ENCODE measurements at regions not wholly inside any gene's neighbourhood (a gene's known extent, or its start where the extent isn't known, plus 50 kb on each side); places are given as distances from the start of the nearest gene placed in this dataset.

- ATAC-seq (ENCODE audit: poor library complexity): no peak
- Histone ChIP-seq H3K27me3 (ENCODE audit: control insufficient read depth in 1 of 2, insufficient read depth in 2 of 2, low read length in 2 of 2) (no peaks in the 10 kb centered on the region), H3K36me3 (ENCODE audit: insufficient read depth, low read length) (no peaks in the 10 kb centered on the region), H3K27ac (ENCODE audit: low read depth in 1 of 2, low read length in 2 of 2) (no peak overlapping the region), H3K9me3 (ENCODE audit: control insufficient read depth in 1 of 2, insufficient read depth in 1 of 2, low read length in 2 of 2) (peaks cover 0 to 3% of the 10 kb centered on the region in 2 experiments), H3K4me1 (ENCODE audit: insufficient read depth, low read length) (no peaks in the 10 kb centered on the region), H3K4me3 (ENCODE audit: low read length) (no peak overlapping the region)
- peaks cover 4% of the 10 kb centered on the region for H3K9me3 Mint-ChIP-seq
- TF ChIP-seq, protein P1, sequence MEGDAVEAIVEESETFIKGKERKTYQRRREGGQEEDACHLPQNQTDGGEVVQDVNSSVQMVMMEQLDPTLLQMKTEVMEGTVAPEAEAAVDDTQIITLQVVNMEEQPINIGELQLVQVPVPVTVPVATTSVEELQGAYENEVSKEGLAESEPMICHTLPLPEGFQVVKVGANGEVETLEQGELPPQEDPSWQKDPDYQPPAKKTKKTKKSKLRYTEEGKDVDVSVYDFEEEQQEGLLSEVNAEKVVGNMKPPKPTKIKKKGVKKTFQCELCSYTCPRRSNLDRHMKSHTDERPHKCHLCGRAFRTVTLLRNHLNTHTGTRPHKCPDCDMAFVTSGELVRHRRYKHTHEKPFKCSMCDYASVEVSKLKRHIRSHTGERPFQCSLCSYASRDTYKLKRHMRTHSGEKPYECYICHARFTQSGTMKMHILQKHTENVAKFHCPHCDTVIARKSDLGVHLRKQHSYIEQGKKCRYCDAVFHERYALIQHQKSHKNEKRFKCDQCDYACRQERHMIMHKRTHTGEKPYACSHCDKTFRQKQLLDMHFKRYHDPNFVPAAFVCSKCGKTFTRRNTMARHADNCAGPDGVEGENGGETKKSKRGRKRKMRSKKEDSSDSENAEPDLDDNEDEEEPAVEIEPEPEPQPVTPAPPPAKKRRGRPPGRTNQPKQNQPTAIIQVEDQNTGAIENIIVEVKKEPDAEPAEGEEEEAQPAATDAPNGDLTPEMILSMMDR (IDR thresholded peaks at IDR 0.05): no peak
- POLR2A ChIA-PET: no interaction called here
- no peaks in the 10 kb centered on the region for H3K4me1 Mint-ChIP-seq (ENCODE audit: low read depth)
- no peak for DNase-seq
- no peaks in the 10 kb centered on the region for H3K36me3 Mint-ChIP-seq (ENCODE audit: low read depth)
- CTCF ChIA-PET: no interaction called here
- intact Hi-C loops (cut with DNase I, micrococcal nuclease): no loop called here
- H3K4me3 Mint-ChIP-seq: no peak overlapping the region
- H3K27ac Mint-ChIP-seq: no peak overlapping the region
- H3K27me3 Mint-ChIP-seq: no peaks in the 10 kb centered on the region
Observed at GRCh38 chr7:46879783-46880182, 702.1 kb downstream of the TNS3 start.

- Histone ChIP-seq H3K27ac (ENCODE audit: low read depth in 1 of 2, low read length in 2 of 2) (no peak overlapping the region), H3K4me1 (ENCODE audit: insufficient read depth, low read length) (no peaks in the 10 kb centered on the region), H3K27me3 (ENCODE audit: control insufficient read depth in 1 of 2, insufficient read depth in 2 of 2, low read length in 2 of 2) (no peaks in the 10 kb centered on the region), H3K4me3 (ENCODE audit: low read length) (no peak overlapping the region), H3K9me3 (ENCODE audit: control insufficient read depth in 1 of 2, insufficient read depth in 1 of 2, low read length in 2 of 2) (no peaks in the 10 kb centered on the region), H3K36me3 (ENCODE audit: insufficient read depth, low read length) (no peaks in the 10 kb centered on the region)
- ChIA-PET POLR2A (no interaction called here), CTCF (no interaction called here)
- Mint-ChIP-seq H3K36me3 (ENCODE audit: low read depth) (no peaks in the 10 kb centered on the region), H3K4me3 (no peak overlapping the region), H3K27me3 (no peaks in the 10 kb centered on the region), H3K9me3 (peaks cover 12% of the 10 kb centered on the region), H3K4me1 (ENCODE audit: low read depth) (no peaks in the 10 kb centered on the region), H3K27ac (no peak overlapping the region)
- DNase-seq (no peak), ATAC-seq (ENCODE audit: poor library complexity) (no peak)
- intact Hi-C loops (cut with DNase I, micrococcal nuclease): no loop called here
- TF ChIP-seq, protein P1 (IDR thresholded peaks at IDR 0.05): no peak
Observed at GRCh38 chr7:46871516-46871915, 710.4 kb downstream of the TNS3 start.

GRCh38 chr7:46864716-46865115, 717.2 kb downstream of the TNS3 start:
- H3K36me3 Mint-ChIP-seq (ENCODE audit: low read depth): no peaks in the 10 kb centered on the region
- CTCF ChIA-PET: no interaction called here

More at GRCh38 chr7:46864716-46865115, 717.2 kb downstream of the TNS3 start:
- DNase-seq: no peak
- Mint-ChIP-seq H3K27me3 (no peaks in the 10 kb centered on the region), H3K4me3 (no peak overlapping the region), H3K27ac (no peak overlapping the region), H3K9me3 (peaks cover 19% of the 10 kb centered on the region), H3K4me1 (ENCODE audit: low read depth) (no peaks in the 10 kb centered on the region)
- H3K4me3 ChIP-seq (ENCODE audit: low read length): no peak overlapping the region
- no peak for ATAC-seq (ENCODE audit: poor library complexity)
- intact Hi-C loops (cut with DNase I, micrococcal nuclease): no loop called here
- H3K4me1 ChIP-seq (ENCODE audit: insufficient read depth, low read length): no peaks in the 10 kb centered on the region
- H3K27ac ChIP-seq (ENCODE audit: low read depth in 1 of 2, low read length in 2 of 2): no peak overlapping the region
- no peaks in the 10 kb centered on the region for H3K27me3 ChIP-seq (ENCODE audit: control insufficient read depth in 1 of 2, insufficient read depth in 2 of 2, low read length in 2 of 2)
- no peaks in the 10 kb centered on the region for H3K36me3 ChIP-seq (ENCODE audit: insufficient read depth, low read length)
- peaks cover 0 to 23% of the 10 kb centered on the region in 2 experiments for H3K9me3 ChIP-seq (ENCODE audit: control insufficient read depth in 1 of 2, insufficient read depth in 1 of 2, low read length in 2 of 2)
- POLR2A ChIA-PET: no interaction called here
- TF ChIP-seq, protein P1 (IDR thresholded peaks at IDR 0.05): no peak

Data from CD4-positive, alpha-beta T cell (primary cell).